ENCODE measurements at regions not wholly inside any gene's neighbourhood (a gene's known extent, or its start where the extent isn't known, plus 50 kb on each side); places are given as distances from the start of the nearest gene placed in this dataset.

- no peak overlapping the region for H3K4me3 ChIP-seq
- H3K27me3 ChIP-seq (ENCODE audit: low read depth), result no peaks in the 10 kb centered on the region
- intact Hi-C loops (cut with DNase I), result no loop called here
- no peak overlapping the region for H3K27ac ChIP-seq
- ATAC-seq (no peak), DNase-seq (no peak)
- H3K9me3 ChIP-seq, result no peaks in the 10 kb centered on the region
- TF ChIP-seq CTCF (IDR thresholded peaks at IDR 0.05), result no peak
- H3K4me1 ChIP-seq, result no peaks in the 10 kb centered on the region
- H3K36me3 ChIP-seq, result no peaks in the 10 kb centered on the region
Observed at GRCh38 chr2:37489536-37489935, 145.1 kb downstream of the QPCT start.

- intact Hi-C loops (cut with DNase I), result no loop called here
- no peak for TF ChIP-seq CTCF (IDR thresholded peaks at IDR 0.05)
Observed at GRCh38 chr2:37493425-37493824, 149.0 kb downstream of the QPCT start.

GRCh38 chr2:37499113-37499512, 154.7 kb downstream of the QPCT start:
- no peaks in the 10 kb centered on the region for H3K27me3 ChIP-seq (ENCODE audit: low read depth)
- intact Hi-C loops (cut with DNase I), result no loop called here
- no peak for TF ChIP-seq CTCF (IDR thresholded peaks at IDR 0.05)
- H3K9me3 ChIP-seq, result no peaks in the 10 kb centered on the region
- H3K27ac ChIP-seq, result no peak overlapping the region
- H3K36me3 ChIP-seq, result no peaks in the 10 kb centered on the region
- no peaks in the 10 kb centered on the region for H3K4me1 ChIP-seq
- H3K4me3 ChIP-seq, result no peak overlapping the region
- no peak for DNase-seq
- no peak for ATAC-seq

More at GRCh38 chr2:37493425-37493824, 149.0 kb downstream of the QPCT start:
- DNase-seq (no peak), ATAC-seq (no peak)
- Histone ChIP-seq H3K27ac (no peak overlapping the region), H3K4me3 (no peak overlapping the region), H3K9me3 (no peaks in the 10 kb centered on the region), H3K36me3 (no peaks in the 10 kb centered on the region), H3K27me3 (ENCODE audit: low read depth) (no peaks in the 10 kb centered on the region), H3K4me1 (no peaks in the 10 kb centered on the region)

- no peaks in the 10 kb centered on the region for H3K4me1 ChIP-seq
- no peak for TF ChIP-seq CTCF (IDR thresholded peaks at IDR 0.05)
- no peak for ATAC-seq
- H3K4me3 ChIP-seq, result no peak overlapping the region
- H3K36me3 ChIP-seq, result no peaks in the 10 kb centered on the region
- no peaks in the 10 kb centered on the region for H3K27me3 ChIP-seq (ENCODE audit: low read depth)
- intact Hi-C loops (cut with DNase I), result no loop called here
- no peaks in the 10 kb centered on the region for H3K9me3 ChIP-seq
- no peak overlapping the region for H3K27ac ChIP-seq
- no peak for DNase-seq
Observed at GRCh38 chr2:37500031-37500430, 155.6 kb downstream of the QPCT start.

- Histone ChIP-seq H3K4me1 (no peaks in the 10 kb centered on the region), H3K9me3 (no peaks in the 10 kb centered on the region), H3K4me3 (no peak overlapping the region), H3K27ac (no peak overlapping the region), H3K36me3 (no peaks in the 10 kb centered on the region), H3K27me3 (ENCODE audit: low read depth) (no peaks in the 10 kb centered on the region)
- DNase-seq, result no peak
- intact Hi-C loops (cut with DNase I), result no loop called here
- no peak for TF ChIP-seq CTCF (IDR thresholded peaks at IDR 0.05)
- ATAC-seq, result no peak
Observed at GRCh38 chr2:37501113-37501512, 156.7 kb downstream of the QPCT start.

Data from lower lobe of right lung (tissue), 2 donors.